Osteocyte (in vitro differentiated cells): ENCODE measurements at regions not wholly inside any gene's neighbourhood (a gene's known extent, or its start where the extent isn't known, plus 50 kb on each side); places are given as distances from the start of the nearest gene placed in this dataset.

Experiments used
- DNase-seq: peaks from one replicate; pipeline ENCODE4 v3.0.0; 2021; ENCODE audit warnings: mixed read lengths; ENCODE audit not compliant: unreplicated experiment; ENCODE audit errors: extremely low spot score
- H3K27ac Mint-ChIP-seq: one replicate; pipeline ENCODE4 v1.8.0; 2021; ENCODE audit warnings: mild to moderate bottlenecking, mixed read lengths; ENCODE audit not compliant: unreplicated experiment
- H3K27me3 Mint-ChIP-seq: one replicate; pipeline ENCODE4 v1.8.0; 2021; ENCODE audit warnings: mixed read lengths; ENCODE audit not compliant: unreplicated experiment
- H3K36me3 Mint-ChIP-seq: one replicate; pipeline ENCODE4 v1.8.0; 2021; ENCODE audit warnings: mixed read lengths; ENCODE audit not compliant: unreplicated experiment
- H3K4me1 Mint-ChIP-seq: one replicate; pipeline ENCODE4 v1.8.0; 2021; ENCODE audit warnings: mixed read lengths; ENCODE audit not compliant: unreplicated experiment
- H3K4me3 Mint-ChIP-seq: one replicate; pipeline ENCODE4 v1.8.0; 2021; ENCODE audit warnings: mild to moderate bottlenecking, moderate library complexity, mixed read lengths; ENCODE audit not compliant: unreplicated experiment
- H3K9me3 Mint-ChIP-seq: one replicate; pipeline ENCODE4 v1.8.0; 2021; ENCODE audit warnings: mixed read lengths; ENCODE audit not compliant: unreplicated experiment
- CTCF ChIP-seq: fragments of 200-600 bp; sonication (generic); IDR thresholded peaks from 2 replicates; pipeline ENCODE4 v1.5.0; 2021; ENCODE audit warnings: antibody characterized with exemption, mild to moderate bottlenecking, moderate library complexity

- TF ChIP-seq CTCF: no peak
- H3K27ac Mint-ChIP-seq: no peak overlapping the region
- DNase-seq: no peak
- no peaks in the 10 kb centered on the region for H3K4me1 Mint-ChIP-seq
- no peaks in the 10 kb centered on the region for H3K9me3 Mint-ChIP-seq
- H3K4me3 Mint-ChIP-seq: no peak overlapping the region
- H3K27me3 Mint-ChIP-seq: peaks cover 7% of the 10 kb centered on the region
- H3K36me3 Mint-ChIP-seq: no peaks in the 10 kb centered on the region
Observed at GRCh38 chr3:81045246-81045645, 716.2 kb downstream of the GBE1 start.

DNA sequence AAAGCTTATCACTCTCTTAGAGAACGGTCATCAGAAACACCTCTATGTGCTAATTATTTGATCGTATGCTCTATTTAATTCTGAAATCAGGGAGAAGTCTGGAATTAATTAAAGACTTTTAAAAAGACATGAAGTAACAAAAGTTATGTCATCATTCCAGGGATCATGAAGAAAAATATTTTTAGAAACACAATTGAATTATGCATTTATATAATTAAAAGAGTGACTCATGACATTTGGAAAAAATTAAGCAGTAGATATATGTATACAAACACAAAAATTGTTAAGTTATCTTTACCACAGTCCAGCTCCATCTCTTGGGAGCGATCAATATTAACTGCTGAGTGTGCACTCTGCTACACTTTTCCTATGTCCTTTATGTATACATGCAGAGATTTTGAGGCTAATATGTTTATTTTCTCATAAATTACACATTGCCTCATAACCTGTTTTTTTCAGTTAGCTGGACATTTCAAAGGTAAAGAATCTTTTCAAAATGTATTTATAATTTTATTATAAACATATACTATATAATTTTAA is 717.7 kb downstream of the GBE1 start:
- H3K9me3 Mint-ChIP-seq: no peaks in the 10 kb centered on the region
- no peak for TF ChIP-seq CTCF
- no peak overlapping the region for H3K27ac Mint-ChIP-seq

DNA sequence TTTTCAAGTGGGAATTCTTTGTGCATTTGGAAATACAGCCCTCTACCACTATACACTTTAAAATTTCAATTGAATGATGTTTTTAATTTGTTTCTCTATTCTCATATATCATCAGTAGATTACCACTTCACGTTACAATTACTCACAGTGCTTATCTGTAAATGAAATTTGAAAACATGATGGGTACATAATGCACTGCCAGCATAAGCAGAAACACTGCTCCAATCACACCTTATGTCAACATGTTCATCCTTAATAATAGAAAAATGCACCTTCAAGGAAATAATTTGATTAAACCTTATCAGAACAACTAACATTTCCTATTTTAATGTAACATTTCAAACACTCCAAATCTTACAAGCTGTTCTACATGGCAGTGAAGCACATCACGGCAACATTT is 718.4 kb downstream of the GBE1 start:
- no peak overlapping the region for H3K4me3 Mint-ChIP-seq
- no peaks in the 10 kb centered on the region for H3K4me1 Mint-ChIP-seq
- no peak for DNase-seq
- H3K27ac Mint-ChIP-seq: no peak overlapping the region
- TF ChIP-seq CTCF: no peak
- H3K36me3 Mint-ChIP-seq: no peaks in the 10 kb centered on the region
- no peaks in the 10 kb centered on the region for H3K9me3 Mint-ChIP-seq
- peaks cover 5% of the 10 kb centered on the region for H3K27me3 Mint-ChIP-seq

More for the DNA sequence above, 717.7 kb downstream of the GBE1 start:
- Mint-ChIP-seq H3K4me3 (no peak overlapping the region), H3K27me3 (peaks cover 7% of the 10 kb centered on the region), H3K4me1 (no peaks in the 10 kb centered on the region), H3K36me3 (no peaks in the 10 kb centered on the region)
- DNase-seq: no peak

DNA sequence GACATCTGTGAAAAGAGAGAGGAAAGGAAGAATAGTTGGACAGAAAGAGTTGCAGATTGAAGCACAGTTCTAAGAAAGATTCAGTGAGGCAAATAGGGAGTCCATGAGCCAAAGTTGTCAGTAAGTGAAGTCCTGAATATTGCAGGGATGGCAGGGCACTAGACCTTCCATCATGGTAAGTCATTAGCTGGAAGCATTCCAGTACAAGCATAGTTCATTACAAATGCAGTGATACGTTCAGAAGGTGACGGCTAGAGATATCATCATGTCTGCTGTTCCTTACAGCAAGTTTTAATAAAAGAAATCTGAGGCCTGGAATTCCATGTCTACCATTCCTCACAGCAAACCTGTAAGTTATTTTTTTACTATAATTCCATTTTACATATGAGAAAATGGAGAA is 720.1 kb downstream of the GBE1 start:
- H3K36me3 Mint-ChIP-seq: no peaks in the 10 kb centered on the region
- H3K27ac Mint-ChIP-seq: no peak overlapping the region
- H3K27me3 Mint-ChIP-seq: peaks cover 2% of the 10 kb centered on the region
- no peak overlapping the region for H3K4me3 Mint-ChIP-seq
- no peak for DNase-seq
- no peaks in the 10 kb centered on the region for H3K9me3 Mint-ChIP-seq
- H3K4me1 Mint-ChIP-seq: no peaks in the 10 kb centered on the region
- no peak for TF ChIP-seq CTCF

GRCh38 chr3:81040107-81040506 is 721.3 kb downstream of the GBE1 start:
- no peak for TF ChIP-seq CTCF
- H3K4me3 Mint-ChIP-seq: no peak overlapping the region
- no peaks in the 10 kb centered on the region for H3K4me1 Mint-ChIP-seq
- peaks cover 2% of the 10 kb centered on the region for H3K27me3 Mint-ChIP-seq
- DNase-seq: no peak
- H3K27ac Mint-ChIP-seq: no peak overlapping the region
- no peaks in the 10 kb centered on the region for H3K36me3 Mint-ChIP-seq
- H3K9me3 Mint-ChIP-seq: no peaks in the 10 kb centered on the region
